IgD-negative memory B cell (primary cell): ENCODE measurements at regions not wholly inside any gene's neighbourhood (a gene's known extent, or its start where the extent isn't known, plus 50 kb on each side); places are given as distances from the start of the nearest gene placed in this dataset.
"Not testable (repeated sequence)": the region's sequence is repeated elsewhere in the genome, so short reads cannot be mapped to it uniquely, and the experiment has no call there.

Source experiments
- H3K27ac Mint-ChIP-seq, 3 donors: one replicate each; pipeline ENCODE4 v1.8.0; 2020 to 2022; ENCODE audit warnings: mild to moderate bottlenecking in 3 of 3, mixed read lengths in 3 of 3, moderate library complexity in 1 of 3
- H3K27me3 Mint-ChIP-seq: one replicate; pipeline ENCODE4 v1.8.0; 2021; ENCODE audit warnings: mixed read lengths
- H3K36me3 Mint-ChIP-seq: one replicate; pipeline ENCODE4 v1.8.0; 2020; ENCODE audit warnings: mild to moderate bottlenecking, mixed read lengths
- H3K4me1 Mint-ChIP-seq, 3 donors: one replicate each; pipeline ENCODE4 v1.8.0; 2020 to 2022; ENCODE audit warnings: mixed read lengths in 3 of 3, mild to moderate bottlenecking in 1 of 3
- H3K4me3 Mint-ChIP-seq, 4 donors: one replicate each; pipeline ENCODE4 v1.8.0; 2020 to 2022; ENCODE audit warnings: mild to moderate bottlenecking in 4 of 4, mixed read lengths in 4 of 4, moderate library complexity in 3 of 4
- H3K9me3 Mint-ChIP-seq, 3 donors: one replicate each; pipeline ENCODE4 v1.8.0; 2020 to 2021; ENCODE audit warnings: mixed read lengths in 3 of 3, mild to moderate bottlenecking in 1 of 3

DNA sequence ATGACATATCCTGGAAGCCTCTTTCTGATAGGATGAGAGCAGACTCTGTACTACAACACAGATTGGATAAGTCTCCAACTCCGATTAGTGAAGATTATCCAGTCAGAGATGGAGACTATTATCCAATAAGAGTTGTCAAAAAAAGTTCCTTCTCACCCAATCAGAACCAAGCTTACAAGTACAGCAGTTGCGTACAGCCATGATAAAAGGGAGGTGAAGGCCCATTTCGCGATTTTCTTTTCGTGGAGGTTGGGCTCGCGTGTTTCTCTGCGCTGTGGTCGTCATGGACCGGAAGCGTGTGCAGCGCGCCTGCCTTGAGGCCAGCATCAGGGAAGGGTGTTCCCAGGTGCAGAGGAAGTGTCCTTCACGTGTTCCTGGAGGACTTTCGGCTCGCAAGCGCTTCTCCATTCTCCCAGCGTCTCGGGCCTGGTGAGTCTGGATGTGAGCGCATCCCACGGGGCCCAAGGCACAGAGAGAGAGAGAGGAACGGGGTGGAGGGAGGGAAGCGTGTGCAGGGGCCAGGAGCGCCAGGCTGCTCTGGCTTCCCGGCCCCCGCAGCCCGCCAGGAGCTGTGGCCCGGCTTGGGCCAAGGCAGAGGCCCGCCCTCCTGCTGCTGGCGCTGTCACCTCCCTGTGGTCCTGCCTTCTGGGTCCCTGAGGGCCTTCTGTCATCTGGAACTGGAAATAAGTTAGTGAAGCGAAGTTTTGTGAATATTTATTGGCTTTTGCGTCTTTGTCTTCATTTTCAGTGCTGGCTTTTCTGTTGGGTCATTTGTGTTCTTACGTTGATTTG is 53.9 kb downstream of the CDRT15L2 start:
- H3K36me3 Mint-ChIP-seq, H3K9me3 Mint-ChIP-seq, H3K4me3 Mint-ChIP-seq, H3K27ac Mint-ChIP-seq, H3K27me3 Mint-ChIP-seq, H3K4me1 Mint-ChIP-seq: not testable (repeated sequence)

DNA sequence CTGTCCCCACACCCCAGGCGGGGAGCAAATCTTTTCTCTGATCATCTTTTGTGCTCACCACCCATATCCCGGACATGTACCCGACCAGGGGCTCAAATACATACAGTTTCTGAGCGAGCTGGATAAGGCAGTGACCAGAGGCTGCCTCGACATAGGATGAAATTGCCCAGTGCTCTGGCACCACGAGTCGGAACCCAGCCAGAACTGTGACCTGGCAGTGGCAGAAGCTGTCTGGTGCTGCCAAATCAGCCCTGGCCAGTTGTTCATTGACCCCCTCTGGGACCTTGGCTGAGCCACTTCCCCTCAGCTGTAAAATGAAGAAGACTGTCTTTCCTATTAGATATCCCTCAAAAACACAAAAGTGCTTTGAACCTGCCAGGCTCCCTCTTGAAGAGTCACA is 60.6 kb downstream of the CDRT15L2 start:
- not testable (repeated sequence) for H3K36me3 Mint-ChIP-seq, H3K27me3 Mint-ChIP-seq, H3K27ac Mint-ChIP-seq, H3K4me1 Mint-ChIP-seq, H3K9me3 Mint-ChIP-seq, H3K4me3 Mint-ChIP-seq

DNA sequence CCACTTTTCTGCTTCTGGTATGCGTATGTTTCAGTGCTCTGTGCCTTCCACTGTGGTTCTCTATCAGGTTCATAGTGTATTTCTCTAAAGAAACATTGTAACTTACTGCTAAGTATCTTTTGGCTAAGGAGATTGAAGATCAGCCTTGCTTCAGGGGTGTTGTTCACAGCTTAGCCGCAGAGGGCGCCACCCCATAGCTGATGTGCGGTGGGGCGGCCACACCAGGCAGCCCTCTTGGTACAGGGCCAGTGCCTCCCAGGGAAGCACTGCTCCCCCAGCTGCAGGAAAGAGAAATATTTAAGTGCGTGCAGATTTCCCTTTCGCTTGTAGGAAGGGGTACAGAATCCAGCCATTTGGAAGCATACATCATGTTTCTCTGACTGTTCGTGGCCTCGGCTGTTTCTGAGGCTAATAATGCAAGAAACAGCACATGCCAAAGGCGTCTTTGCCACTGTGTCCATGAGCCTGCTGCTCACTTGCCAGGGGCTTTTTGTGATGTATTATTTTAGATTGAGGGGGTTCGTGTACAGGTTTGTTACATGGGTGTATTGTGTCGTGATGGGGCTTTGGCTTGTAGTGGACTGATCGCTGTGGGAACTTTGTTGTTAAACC is 67.2 kb downstream of the CDRT15L2 start:
- H3K36me3 Mint-ChIP-seq, H3K9me3 Mint-ChIP-seq, H3K4me3 Mint-ChIP-seq, H3K27me3 Mint-ChIP-seq, H3K27ac Mint-ChIP-seq: not testable (repeated sequence)
- peaks cover 8 to 36% (median 26%) of the 10 kb centered on the region in 3 donors for H3K4me1 Mint-ChIP-seq

DNA sequence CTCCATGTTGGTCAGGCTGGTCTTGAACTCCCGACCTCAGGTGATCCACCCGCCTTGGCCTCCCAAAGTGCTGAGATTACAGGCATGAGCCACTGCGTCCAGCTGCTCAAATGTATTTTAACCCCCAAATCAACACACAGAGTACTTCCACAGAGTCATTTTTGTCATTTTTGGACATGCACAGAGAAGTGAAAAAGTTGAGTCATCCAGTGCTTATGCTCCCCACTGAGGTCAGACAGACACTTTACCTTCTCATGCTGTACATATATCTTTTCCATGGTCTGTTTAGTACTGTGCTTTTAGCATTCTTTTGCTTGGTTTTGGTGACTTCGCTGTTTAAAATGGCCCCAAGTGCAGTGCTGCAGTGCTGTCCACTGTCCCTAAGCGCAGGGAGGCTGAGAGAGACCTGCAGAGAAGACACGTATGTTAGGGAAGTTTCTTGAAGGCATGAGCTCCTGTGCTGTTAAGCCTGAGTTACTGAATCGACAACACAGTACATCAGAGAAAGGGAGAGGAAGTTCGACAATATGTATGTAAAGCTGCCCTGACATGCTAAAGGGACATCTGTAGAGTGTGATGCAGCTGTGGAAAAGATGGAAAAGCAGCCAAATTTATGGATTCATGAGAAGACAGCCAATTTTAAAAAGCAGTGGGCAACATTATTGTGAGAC is 69.7 kb downstream of the CDRT15L2 start:
- H3K4me3 Mint-ChIP-seq: peak overlapping the region in 1 of 4 donors; percentile 38
- H3K27ac Mint-ChIP-seq: peak overlapping the region in 1 of 3 donors; percentile 71

DNA sequence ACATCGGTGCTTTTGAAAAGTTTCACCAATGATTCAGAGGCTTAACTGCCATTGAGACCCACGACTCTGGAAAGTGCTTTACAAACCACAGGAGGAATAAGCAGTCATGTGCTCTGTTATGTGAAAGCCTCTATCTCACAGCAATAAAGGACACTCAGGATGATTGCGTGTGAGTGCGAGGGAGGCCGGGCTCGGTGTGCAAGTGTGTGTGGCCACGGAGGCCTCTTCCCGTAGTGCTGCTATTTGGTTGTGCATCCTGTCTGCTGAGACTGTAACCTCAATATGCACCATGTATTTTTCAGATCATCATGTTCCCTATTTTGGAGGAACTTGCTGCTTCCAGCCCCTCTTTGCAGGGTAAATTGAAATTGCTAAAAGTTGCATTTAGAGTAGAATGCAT is 71.5 kb downstream of the CDRT15L2 start:
- H3K4me3 Mint-ChIP-seq: peak overlapping the region in 2 of 4 donors; percentile 8 to 17

More for the DNA sequence above, 69.7 kb downstream of the CDRT15L2 start:
- H3K4me1 Mint-ChIP-seq: peaks cover 8 to 37% (median 27%) of the 10 kb centered on the region in 3 donors
- not testable (repeated sequence) for H3K36me3 Mint-ChIP-seq, H3K27me3 Mint-ChIP-seq, H3K9me3 Mint-ChIP-seq

DNA sequence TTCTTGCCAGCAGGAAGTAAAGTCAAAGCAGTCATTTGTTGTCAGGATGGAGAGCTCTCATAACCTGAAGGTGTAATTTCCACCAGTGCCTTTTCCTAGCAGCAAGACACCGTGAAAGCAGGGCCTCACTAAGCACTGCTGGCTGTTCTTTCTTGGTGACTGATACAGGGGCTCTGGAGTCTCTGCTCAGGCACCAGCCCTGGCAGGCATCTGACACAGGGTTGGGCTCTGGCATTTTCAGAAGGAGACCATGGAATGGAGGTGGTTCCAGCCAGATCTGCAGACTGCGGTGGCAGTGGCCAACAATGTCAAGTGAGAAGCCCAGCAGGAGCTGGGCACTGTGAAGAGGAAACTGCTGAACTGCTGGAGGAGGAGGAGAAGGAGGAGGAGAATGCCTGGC is 72.2 kb downstream of the CDRT15L2 start:
- not testable (repeated sequence) for H3K27me3 Mint-ChIP-seq, H3K36me3 Mint-ChIP-seq, H3K9me3 Mint-ChIP-seq, H3K4me3 Mint-ChIP-seq
- Mint-ChIP-seq H3K4me1 (peaks cover 6 to 31% (median 22%) of the 10 kb centered on the region in 3 donors), H3K27ac (peak overlapping the region in 1 of 3 donors; percentile 64)

More for the DNA sequence above, 71.5 kb downstream of the CDRT15L2 start:
- H3K36me3 Mint-ChIP-seq, H3K27me3 Mint-ChIP-seq, H3K9me3 Mint-ChIP-seq: not testable (repeated sequence)
- Mint-ChIP-seq H3K4me1 (peaks cover 6 to 32% (median 24%) of the 10 kb centered on the region in 3 donors), H3K27ac (peak overlapping the region in 2 of 3 donors; percentile 64 to 72)

DNA sequence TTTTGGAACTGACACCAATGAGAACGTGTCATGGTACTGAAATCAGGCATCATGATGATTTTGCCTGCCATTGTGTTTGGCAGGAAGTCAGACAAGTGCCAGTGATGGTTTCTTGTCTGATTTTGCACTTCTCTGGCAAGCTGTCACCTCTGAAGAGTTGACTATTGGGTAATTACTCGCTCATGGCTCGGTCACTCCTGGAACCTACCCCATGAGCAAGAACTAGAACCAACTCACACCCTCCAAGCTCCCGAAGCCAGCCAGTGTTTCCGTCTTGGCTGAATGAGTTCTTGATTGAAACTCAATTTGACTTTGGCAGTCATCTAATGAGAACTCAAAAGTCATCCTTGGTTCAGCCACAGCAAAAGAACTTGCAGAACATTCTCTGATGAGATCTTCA is 73.9 kb downstream of the CDRT15L2 start:
- H3K36me3 Mint-ChIP-seq, H3K4me3 Mint-ChIP-seq, H3K9me3 Mint-ChIP-seq, H3K27me3 Mint-ChIP-seq, H3K27ac Mint-ChIP-seq: not testable (repeated sequence)
- H3K4me1 Mint-ChIP-seq: peaks cover 6 to 23% (median 18%) of the 10 kb centered on the region in 3 donors

DNA sequence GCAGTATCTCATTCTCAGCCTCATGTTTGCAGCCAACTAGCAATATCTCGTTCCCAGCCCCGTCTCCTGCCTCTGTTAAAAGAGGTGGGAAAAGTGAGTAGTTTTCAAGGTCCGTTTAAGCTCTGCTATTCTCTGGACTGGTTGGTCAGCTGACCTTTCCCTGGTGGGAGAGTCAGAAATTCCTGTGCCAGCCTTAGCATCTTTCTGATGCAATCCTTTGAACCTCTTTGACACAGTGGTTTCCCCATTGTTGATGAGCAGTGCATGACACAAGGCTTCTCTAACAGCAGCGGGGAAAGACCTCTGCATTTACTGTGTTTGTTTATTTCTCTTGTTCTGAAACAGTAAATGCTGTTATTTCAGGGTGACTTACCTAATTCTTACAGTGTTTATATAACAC is 74.6 kb downstream of the CDRT15L2 start:
- peaks cover 6 to 22% (median 17%) of the 10 kb centered on the region in 3 donors for H3K4me1 Mint-ChIP-seq
- H3K9me3 Mint-ChIP-seq, H3K4me3 Mint-ChIP-seq, H3K36me3 Mint-ChIP-seq, H3K27me3 Mint-ChIP-seq, H3K27ac Mint-ChIP-seq: not testable (repeated sequence)

DNA sequence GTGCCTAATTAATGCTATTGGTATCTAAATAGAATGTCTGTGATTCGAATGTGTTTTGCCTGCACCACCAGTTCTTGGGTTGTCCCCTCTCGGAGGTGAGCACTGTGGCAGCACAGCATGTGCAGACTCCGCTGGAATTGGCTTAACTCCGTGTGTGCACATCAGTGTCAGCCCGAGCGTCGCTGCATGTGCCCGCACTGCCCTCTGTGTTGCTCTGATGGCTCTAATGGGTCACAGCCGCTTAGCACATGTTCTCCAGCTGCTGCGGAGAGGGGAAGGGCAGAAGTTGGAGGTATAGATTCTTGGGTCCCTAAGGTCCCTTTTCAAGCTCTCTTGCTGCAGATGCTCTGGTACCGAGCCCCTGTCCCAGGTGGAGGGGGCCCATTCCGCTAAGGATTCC is 75.1 kb downstream of the CDRT15L2 start:
- H3K27ac Mint-ChIP-seq, H3K9me3 Mint-ChIP-seq: not testable (repeated sequence)

DNA sequence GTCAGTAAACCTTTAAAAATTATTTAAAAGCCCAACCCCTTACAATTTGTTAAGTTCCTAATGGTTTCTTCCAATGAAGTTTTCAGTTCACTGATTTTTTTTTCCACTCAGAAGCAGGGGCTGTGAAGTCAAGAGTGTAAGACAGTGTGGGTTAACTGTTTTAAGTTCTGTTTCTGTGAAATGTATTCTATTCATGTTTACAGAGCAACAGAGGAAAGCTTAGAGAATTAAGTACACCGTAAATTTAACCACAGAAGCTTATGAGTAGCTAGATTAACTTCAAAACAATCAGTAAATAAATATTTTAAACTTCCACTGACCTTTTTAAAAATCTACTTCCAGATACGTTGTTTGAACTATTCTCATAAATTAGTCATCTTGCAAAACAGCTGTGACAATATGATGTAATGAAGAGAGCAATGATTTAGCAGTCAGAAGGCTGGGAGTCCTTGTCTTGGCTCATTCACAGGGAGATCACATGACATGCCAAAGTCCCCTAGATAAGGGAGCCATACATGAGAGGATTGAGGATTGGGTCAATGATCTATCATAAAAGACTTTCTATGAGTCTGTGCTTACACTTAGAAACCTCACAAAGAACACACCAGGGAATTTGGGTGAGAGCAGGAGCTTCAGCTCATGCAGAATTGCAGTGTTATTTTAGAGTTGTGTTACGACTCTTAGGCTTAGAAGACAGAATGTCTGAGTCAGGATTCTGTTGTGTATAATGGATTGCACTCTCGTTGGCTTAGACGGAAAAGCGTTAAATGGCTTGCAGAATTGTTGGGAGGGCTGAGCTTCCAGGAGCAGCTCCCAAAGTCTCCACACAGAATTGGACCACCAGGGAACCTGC is 85.8 kb downstream of the CDRT15L2 start:
- H3K27ac Mint-ChIP-seq, H3K36me3 Mint-ChIP-seq: not testable (repeated sequence)

More for the DNA sequence above, 75.1 kb downstream of the CDRT15L2 start:
- not testable (repeated sequence) for H3K4me3 Mint-ChIP-seq, H3K36me3 Mint-ChIP-seq, H3K27me3 Mint-ChIP-seq
- peaks cover 2 to 18% (median 12%) of the 10 kb centered on the region in 3 donors for H3K4me1 Mint-ChIP-seq

DNA sequence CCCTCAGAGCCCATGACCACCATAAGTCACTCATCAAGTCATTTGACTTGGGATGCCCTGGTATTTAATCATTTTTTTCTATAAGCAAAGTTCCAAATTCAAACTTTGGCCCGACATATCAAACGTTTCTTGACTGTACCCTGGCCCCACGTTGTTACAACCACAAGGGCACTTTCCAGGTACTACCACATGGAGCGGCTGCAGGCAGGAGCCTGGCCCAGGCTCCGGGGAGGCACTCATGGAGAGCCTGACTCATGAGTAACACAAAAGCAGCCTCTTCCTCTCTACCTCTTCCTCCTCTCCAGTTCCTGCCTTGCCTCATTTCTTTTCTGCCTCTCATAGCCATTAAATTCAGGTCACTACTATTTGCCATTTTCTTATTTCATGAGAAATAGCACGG is 87.2 kb downstream of the CDRT15L2 start:
- not testable (repeated sequence) for H3K27me3 Mint-ChIP-seq, H3K9me3 Mint-ChIP-seq, H3K27ac Mint-ChIP-seq, H3K36me3 Mint-ChIP-seq, H3K4me1 Mint-ChIP-seq, H3K4me3 Mint-ChIP-seq

More for the DNA sequence above, 85.8 kb downstream of the CDRT15L2 start:
- not testable (repeated sequence) for H3K4me1 Mint-ChIP-seq, H3K27me3 Mint-ChIP-seq, H3K4me3 Mint-ChIP-seq, H3K9me3 Mint-ChIP-seq

DNA sequence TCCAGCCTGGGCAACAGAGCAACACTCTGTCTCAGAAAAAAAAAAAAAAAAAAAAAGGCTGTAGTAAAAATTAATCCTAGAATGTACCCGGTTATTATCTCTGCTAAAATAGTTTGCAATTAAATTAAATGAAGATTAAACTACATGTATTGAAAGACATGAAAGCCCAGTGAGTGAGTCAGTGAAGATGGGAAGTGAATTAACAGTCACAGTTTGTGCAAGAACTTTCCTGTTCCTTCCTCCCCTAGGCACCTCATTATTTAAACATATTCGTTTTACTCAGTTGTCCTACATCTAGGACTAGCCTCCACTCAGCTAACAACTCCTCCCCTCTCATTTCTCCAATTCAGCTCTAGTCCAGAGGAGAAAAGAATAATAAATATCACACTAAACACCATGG is 88.2 kb downstream of the CDRT15L2 start:
- H3K9me3 Mint-ChIP-seq, H3K4me3 Mint-ChIP-seq, H3K4me1 Mint-ChIP-seq, H3K27ac Mint-ChIP-seq, H3K36me3 Mint-ChIP-seq, H3K27me3 Mint-ChIP-seq: not testable (repeated sequence)

DNA sequence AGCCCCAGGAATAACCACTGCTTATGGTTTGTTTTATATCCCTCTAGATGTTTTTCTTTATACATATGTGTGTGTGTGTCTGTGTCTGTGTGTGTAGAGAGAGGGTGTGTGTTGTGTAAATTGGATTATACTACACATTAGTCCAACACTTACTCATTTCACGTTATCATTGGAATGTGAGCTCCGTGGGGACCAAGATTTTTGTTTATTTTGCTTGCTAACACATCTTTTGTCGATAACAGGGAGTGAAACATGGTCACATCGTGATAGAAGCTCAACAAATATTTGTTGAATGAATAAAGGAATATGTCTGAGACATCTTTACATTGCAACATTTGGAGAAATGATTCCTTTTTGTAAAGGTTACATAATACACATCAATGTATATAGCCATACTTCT is 88.8 kb downstream of the CDRT15L2 start:
- not testable (repeated sequence) for H3K27ac Mint-ChIP-seq, H3K4me1 Mint-ChIP-seq, H3K9me3 Mint-ChIP-seq, H3K36me3 Mint-ChIP-seq, H3K27me3 Mint-ChIP-seq, H3K4me3 Mint-ChIP-seq

DNA sequence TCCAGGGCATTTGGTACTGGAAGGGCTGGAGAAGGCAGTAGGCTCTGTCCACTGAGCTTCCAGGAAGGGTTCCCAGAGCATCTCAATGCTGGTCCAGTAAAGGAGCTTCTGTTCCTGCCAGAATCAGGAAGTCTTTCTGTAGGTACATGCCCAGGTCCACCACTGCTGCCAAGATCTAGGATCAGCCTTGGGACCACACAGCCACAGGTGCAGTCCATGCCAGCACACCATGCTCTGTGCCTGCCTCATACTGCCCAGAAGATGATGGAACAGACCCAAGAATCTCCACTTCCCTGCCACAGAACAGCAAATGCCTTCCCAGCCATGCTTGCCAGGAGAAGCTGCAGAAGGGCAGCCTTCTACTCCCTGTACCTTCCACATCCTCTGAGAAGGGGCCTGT is 89.3 kb downstream of the CDRT15L2 start:
- not testable (repeated sequence) for H3K4me3 Mint-ChIP-seq, H3K36me3 Mint-ChIP-seq, H3K9me3 Mint-ChIP-seq, H3K4me1 Mint-ChIP-seq, H3K27me3 Mint-ChIP-seq, H3K27ac Mint-ChIP-seq

DNA sequence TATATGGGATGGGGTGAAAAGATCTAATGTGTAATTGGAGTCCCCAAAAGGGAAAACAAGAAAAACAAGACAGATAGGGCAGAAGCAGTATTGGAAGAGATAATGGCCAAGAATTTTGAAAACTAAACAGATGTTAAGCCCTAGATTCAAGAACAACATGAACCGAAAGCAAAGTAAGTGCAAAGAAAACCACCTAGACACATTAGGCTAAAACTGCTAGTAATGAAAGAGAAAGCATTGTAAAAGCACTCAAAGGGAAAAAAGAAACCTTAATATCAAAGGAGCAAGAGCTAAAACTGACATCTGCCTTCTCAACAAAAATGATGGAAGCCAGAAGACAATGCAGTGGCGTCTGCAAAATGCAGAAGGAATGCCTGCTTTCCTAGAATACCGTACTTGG is 91.0 kb downstream of the CDRT15L2 start:
- H3K27me3 Mint-ChIP-seq, H3K36me3 Mint-ChIP-seq, H3K27ac Mint-ChIP-seq, H3K9me3 Mint-ChIP-seq, H3K4me3 Mint-ChIP-seq: not testable (repeated sequence)
- peaks cover 7 to 14% (median 8%) of the 10 kb centered on the region in 3 donors for H3K4me1 Mint-ChIP-seq
